Hematopoietic multipotent progenitor cell treated with erythropoietin and hydrocortisone succinate and interleukin-3 and kit ligand, for 6 days (in vitro differentiated cells): ENCODE measurements at regions not wholly inside any gene's neighbourhood (a gene's known extent, or its start where the extent isn't known, plus 50 kb on each side); places are given as distances from the start of the nearest gene placed in this dataset.

ENCODE experiments used
- DNase-seq: peaks from one replicate; pipeline ENCODE4 v3.0.0-alpha.2; 2015

DNA sequence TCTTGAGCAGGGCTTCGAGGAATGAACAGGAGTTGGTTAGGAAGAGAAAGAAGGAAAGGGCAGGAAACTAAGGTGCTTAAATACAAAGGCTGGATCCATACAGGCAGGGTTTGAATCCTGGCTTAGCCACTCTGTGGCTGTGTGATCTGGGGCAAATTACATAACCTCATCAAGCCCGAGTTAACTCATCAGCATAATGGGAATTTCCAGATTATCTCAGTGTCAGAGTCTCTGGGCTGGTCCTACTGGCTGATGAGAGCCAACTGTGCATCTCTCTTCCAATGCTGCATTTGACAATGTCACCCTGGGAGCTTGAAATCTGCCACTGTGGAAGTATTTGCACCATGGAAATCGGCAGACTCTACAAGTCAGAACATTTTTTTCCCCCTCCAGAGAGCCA, 83.8 kb upstream of the SLC6A6 start:
- DNase-seq, result no peak

GRCh38 chr3:14319654-14320182, 82.7 kb upstream of the SLC6A6 start:
- peak; percentile 86 for DNase-seq

DNA sequence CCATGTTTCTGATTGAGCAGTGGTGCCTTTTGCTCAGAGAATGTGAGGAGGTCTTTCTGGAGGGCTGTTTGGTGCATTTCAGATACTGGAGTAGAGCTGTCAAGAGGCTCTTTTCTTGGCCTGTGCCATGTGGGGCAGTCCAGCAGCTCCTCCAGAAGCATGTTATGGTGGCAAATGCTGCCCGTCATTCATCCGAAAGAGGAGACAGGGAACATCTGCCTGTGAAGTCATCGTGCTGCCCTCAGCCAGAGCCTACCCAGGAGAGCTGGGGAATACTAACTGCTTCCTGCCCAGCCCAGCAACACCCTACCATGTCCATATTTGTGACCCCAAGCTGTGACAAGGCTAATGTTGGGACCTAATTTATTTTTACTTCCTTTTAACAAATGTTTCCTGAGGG, 82.2 kb upstream of the SLC6A6 start:
- no peak for DNase-seq

DNA sequence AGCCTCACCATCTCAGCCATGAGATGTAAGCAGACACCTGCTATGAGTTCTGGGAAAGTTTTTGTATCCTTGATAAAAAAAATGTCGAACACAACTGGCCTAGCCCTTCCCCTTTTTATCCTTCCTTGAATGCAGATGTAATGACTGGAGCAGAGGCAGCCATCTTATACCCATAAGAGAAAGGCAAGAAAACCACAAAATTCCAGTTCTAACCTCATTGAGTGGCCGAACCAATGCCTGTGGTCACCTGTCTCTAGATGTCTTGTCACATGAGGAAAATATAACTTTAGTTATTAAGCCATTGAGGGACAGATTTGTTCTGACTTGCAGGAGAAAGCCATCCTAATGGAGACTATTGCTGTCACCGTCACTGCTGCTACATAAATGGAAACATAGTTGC, 80.4 kb upstream of the SLC6A6 start:
- DNase-seq, result no peak

DNA sequence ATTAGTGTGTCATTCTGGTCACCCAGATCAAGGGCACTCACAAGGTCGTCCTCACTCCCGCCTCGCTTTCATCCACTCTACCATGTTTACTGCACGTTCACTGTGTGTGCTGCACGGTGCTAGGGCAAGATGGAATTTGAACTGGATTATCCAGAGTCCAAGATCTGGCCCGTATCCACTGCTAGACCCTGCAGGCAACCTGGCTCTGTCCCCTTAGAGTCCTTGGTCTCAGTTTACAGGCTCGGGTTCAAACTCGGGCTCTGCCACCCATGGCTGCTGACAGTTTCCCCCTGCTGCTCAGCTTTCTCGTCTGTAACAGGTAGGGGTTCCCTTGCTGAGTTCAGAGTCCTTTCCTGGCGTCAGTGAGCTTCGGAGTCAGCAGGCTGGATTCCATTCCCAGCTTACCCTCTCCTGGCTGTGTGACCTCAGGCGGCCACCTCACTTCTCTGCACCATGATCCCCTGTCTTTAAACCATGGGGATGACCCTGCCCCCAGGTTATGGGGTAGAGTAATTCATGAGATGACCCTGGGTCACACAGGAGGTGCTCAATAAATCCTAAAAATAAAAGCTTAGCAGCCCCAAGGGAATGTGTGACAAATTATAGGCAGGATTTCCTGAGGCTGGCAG, 79.6 kb upstream of the SLC6A6 start:
- no peak for DNase-seq

DNA sequence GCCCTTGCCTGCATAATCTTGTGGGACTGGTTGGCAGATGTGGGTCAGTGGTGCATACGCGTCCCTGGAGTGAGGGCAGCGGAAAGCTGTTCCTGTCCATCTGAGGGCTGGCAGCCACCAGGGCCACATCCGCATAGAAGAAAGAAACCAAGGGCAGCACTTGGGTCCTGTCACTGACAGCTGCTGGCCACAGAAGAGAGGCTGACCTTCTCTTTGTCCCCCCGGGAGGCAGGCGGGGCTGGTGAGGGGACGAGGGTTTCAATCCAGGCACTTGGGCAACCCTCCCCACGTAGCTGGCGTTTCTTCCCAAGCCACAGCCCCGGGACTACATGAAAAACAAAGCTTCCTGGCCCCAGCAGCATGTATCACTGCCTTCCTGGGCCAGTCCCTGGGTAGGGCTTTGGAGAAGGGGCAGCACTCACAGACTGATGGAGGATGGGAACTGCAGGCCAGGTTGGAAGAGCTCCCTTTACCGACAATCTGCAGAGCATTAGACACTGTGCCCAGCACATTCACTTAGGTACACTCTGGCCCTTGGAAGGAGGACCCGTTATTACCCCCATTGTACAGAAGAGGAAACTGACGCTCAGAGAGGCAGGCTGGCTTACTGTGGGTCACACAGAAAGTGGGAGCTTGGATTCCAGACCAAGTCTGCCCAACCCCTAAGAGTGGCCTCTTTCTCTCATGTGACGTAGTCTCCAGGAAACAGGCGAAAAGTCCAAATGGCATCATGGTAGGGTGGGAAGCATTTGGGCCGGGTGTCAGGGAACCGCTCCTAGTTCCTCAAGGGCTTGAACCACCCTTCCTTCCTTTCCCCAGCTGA, 78.8 kb upstream of the SLC6A6 start:
- no peak for DNase-seq

- DNase-seq, result no peak
These were observed 78.0 kb upstream of the SLC6A6 start for GRCh38 chr3:14324224-14324944.

DNA sequence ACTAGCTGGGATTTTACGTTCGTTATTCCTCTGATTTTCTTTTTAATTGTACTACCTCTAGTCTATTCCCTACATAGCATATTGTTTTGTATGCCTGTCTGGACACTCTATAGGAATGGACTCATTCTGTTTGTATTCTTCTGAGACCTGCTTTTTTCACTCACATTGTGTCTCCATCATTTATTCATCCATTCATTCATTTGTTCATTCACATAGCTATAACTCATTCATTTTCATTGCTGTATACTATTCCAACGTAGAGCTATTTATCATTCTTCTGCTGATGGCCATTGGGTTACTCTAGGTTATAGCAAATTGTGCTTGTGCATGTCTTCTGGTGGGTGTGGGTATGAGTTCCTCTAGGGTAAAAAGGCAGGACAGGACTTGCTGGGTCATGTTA, 74.0 kb upstream of the SLC6A6 start:
- no peak for DNase-seq

DNA sequence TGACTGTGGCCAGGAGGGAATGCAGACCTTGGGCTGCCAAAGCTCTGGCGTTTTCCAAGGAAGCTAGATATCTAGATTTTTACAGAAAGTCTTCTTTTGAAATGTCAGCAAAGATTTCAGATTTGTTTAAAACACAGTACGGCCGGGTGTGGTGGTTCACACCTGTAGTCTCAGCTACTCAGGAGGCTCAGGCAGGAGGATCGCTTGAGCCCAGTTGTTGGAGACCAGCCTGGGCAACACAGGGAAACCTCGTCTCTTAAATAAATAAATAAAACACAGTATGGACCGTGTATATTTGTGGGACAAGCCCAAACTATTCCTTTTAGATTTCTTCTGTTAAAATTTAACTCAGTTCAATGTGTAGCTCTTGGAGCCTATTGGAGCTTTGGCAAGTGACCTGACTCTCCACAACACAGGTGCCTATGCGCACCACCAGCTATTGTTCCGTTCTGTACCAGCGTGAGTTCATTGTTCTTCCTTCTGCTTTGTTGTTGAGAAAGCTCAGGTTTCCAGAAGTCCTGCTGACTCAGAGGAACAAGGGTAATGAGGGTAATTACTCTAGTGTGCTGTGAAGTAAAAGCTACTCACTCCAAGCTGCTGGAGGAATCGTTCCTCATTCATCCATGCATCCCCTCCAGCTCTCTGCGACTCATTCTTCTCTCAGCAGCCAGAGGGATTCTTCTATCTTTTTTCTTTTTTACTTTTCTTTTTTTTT, 73.1 kb upstream of the SLC6A6 start:
- DNase-seq, result peak; percentile 13

DNA sequence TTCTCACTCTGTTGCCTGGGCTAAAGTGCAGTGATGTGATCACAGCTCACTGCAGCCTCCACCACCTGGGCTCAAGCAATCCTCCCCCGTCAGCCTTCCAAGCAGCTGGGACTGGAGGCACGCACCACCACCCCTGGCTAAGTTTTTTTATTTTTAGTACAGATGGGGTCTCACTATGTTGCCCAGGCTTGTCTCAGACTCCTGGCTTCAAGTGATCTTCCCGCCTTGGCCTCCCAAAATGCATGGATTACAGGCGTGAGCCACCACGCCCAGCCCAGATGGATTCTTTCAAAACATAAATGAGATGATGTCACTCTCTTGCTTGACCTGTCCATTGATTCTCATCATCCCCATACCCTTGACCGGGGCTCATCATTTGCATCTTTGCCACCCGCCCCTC, 72.6 kb upstream of the SLC6A6 start:
- no peak for DNase-seq

DNA sequence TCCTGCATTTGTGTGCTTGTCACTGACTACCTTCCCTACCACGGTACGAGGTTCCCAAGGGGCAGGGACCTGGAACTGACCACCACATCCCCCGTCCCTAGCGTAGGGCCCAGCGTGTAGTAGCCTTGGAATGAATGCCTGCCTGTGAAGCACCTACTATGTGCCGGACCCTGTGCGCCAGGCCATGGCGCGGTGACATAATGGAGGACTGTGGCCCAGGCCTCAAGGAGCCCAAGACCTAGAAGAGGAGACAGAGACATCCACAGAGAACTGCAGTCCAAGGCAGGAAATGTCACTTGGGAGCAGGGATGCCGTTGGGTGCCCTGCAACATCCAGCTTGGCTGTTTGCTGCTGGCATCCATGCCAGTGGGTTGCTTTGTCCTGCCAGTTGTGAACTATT, 71.9 kb upstream of the SLC6A6 start:
- DNase-seq, result no peak

DNA sequence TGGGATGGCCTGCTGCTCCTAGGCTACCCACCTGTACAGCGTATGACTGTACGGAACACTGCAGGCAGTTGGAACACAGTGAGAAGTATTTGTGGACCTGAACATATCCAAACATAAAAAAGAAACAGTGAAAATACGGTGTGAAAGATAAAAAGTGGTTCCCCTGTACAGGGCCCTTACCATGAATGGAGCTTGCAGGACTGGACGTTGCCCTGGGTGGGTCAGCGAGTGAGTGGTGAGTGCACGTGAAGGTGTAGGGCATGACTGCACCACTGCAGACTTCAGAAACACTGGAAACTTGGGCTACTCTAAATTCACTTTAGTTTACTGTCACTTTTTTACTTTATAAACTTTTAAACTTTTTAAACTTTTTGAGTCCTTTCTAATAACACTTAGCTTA, 71.2 kb upstream of the SLC6A6 start:
- DNase-seq, result no peak

GRCh38 chr3:14332392-14332791, 70.0 kb upstream of the SLC6A6 start:
- DNase-seq, result no peak

GRCh38 chr3:14333215-14333614, 69.2 kb upstream of the SLC6A6 start:
- DNase-seq, result no peak

DNA sequence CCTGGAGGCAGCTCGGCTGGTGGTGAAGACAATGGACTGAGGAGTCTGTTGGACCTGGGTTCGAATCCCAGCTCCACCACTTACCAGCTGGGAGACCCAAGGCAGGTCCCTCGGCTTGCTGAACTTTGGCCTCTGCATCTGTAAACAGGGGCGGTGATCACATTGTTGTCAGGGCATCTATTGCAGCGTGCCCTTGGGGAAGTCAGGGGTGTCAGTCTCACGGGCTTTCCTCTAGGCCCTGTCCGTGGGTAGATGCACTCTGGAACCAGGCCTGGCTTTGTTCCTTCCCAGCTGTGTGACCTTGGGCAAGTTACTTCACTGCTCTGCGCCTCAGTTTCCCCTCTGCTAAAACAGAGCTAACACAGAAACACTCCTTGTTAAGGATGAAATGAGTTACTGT, 68.8 kb upstream of the SLC6A6 start:
- DNase-seq, result no peak

- DNase-seq, result no peak
These were observed 68.3 kb upstream of the SLC6A6 start for GRCh38 chr3:14334136-14334535.

DNA sequence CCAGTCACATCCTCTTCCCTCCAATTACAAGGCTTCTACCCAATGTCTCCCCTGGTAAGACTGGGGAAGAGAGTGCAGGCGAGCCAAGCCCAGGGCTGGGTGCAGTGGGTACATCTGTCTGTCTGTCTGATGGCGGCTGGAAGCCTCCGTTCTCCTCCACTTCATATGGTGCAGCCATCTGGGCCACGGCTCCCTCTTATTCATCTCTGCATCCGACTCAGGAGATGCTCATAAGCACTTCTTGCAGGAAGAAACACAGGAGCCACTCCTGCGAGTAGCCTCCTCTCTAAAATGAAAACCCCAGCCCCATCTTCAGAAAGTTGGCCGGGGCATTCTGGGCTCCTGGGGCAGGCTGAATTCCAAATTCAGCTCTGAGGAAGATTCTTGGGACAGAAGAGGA, 67.5 kb upstream of the SLC6A6 start:
- DNase-seq, result no peak

DNA sequence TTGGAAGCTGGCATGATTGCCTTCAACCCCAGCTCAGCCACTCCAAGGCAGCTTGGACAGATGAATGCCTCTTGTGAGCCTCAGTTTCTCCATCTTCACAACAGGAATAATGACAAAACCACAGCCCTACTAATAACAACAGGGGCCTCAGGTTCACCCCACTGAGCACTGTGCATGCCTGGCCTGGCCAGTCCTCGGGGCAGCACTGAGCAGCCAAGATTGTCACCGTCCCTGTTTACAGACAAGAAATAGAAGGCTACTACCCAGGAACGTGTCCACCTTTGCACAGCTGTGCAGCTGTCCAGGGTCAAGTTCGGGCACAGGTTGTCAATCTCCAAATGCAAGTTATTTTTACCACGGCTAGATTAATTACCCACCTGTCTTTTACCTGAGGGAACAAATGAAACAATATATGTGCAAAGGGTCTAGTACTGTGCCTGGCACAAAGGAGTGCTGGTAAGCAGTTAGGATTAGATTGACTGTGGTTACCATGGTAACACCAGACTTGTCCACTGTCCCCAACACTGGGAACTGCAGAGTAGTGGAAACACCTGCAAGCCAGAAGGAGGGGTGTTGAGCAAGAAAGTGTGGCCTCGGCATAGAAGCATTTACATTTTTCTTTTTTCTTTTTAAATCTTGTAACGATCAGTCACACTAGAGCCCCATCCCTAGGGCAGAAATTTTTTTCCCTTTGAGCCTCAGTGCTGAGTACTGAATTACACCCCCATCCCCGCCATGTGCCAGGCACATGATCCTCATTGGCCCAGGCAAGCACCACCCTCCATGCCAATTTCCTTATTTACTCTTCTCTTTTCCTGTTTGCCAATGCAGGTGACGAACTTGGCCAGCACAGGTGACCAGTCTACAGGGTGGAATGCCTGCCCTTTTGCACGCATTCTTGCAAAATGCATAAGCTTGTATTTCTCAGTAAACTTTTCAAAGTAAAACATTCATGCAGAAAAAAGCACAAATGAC, 66.3 kb upstream of the SLC6A6 start:
- DNase-seq, result peak; percentile 23

GRCh38 chr3:14336749-14337598, 65.4 kb upstream of the SLC6A6 start:
- peak; percentile 8 for DNase-seq

DNA sequence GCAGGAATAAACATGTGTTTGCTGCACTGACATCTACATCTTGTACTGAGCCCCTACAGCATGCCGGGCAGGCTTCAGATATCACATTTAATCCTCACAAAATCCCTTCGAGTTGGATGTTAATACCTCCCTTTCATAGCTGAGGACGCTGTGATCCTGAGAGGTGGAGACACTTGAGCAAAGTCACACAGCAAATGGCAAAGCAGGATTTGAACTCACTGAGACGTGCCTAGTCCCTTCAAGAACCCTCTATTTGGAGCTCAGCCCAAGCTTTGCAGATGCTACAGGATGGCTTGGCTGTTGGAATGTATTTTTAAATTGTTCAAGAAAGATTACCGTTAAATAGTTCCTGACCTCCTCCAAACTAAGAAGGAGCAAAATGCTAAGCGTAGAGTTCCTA, 64.6 kb upstream of the SLC6A6 start:
- DNase-seq, result no peak

- no peak for DNase-seq
These were observed 64.2 kb upstream of the SLC6A6 start for GRCh38 chr3:14338242-14338641.
